ENCODE measurements at regions not wholly inside any gene's neighbourhood (a gene's known extent, or its start where the extent isn't known, plus 50 kb on each side); places are given as distances from the start of the nearest gene placed in this dataset.

DNA sequence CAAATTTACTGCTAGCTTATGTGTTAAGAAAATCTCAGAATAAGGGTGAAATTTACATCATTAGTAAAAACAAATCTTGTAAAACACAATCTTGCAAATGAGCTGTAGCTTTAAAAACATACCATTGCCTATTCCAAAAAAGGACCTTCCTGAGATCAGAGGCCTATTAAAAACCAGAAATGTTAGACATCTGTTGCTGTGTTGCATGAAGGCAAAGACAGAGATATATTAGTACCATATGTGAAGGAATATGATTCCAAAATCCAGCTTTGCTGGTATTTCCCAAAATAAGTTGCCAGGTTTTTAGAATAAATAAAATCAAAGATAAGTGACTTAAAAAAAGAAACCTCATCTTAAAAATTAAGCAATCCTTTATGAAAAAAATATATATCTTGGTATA, 504.1 kb upstream of the CDIN1 start:
- DNase-seq (peak; percentile 30), ATAC-seq (ENCODE audit: low read depth) (no peak)
- H4K5ac ChIP-seq (ENCODE audit: low read depth, low read length), result no peak overlapping the region
- H3K4me2 ChIP-seq (ENCODE audit: low read depth, low read length), result no peak overlapping the region
- no peak overlapping the region for H3K18ac ChIP-seq (ENCODE audit: low read depth, low read length)
- H2BK5ac ChIP-seq (ENCODE audit: low read depth, low read length, poor library complexity, severe bottlenecking), result no peak overlapping the region
- ChIA-PET POLR2A (ENCODE audit: unreplicated experiment) (no interaction called here), CTCF (interaction anchor here (0.5 kb wide), 1 partner anchor 42 kb away, joined by 5 read pairs; no protein-coding TSS in a partner anchor)
- no peak overlapping the region for H2AK9ac ChIP-seq (replicated peaks; ENCODE audit: low read depth, low read length, poor library complexity)
- H2BK20ac ChIP-seq (ENCODE audit: low read depth, low read length), result no peak overlapping the region
- H3K36me3 ChIP-seq (ENCODE audit: control insufficient read depth, insufficient read depth, low read length), result no peaks in the 10 kb centered on the region
- no peak overlapping the region for H2AFZ ChIP-seq (replicated peaks; ENCODE audit: low read length, poor library complexity)
- no peaks in the 10 kb centered on the region for H3K27me3 ChIP-seq (ENCODE audit: control insufficient read depth, insufficient read depth, low read length)
- no peaks in the 10 kb centered on the region for H3K4me1 ChIP-seq (ENCODE audit: control insufficient read depth, insufficient read depth, low read length)
- H4K20me1 ChIP-seq (ENCODE audit: insufficient read depth, low read length), result no peaks in the 10 kb centered on the region
- H3K56ac ChIP-seq (ENCODE audit: extremely low read depth, insufficient read depth, low read length), result no peak overlapping the region
- H4K8ac ChIP-seq (ENCODE audit: low read depth in 2 of 2, low read length in 2 of 2), result no peak overlapping the region
- dilution Hi-C loops (cut with HindIII; ENCODE audit: low sequenced_read_pairs, unreplicated experiment) (no loop called here), in situ Hi-C loops (cut with MboI; ENCODE audit: low sequenced_read_pairs) (no loop called here), intact Hi-C loops (cut with micrococcal nuclease) (no loop called here)
- TF ChIP-seq, protein P1, sequence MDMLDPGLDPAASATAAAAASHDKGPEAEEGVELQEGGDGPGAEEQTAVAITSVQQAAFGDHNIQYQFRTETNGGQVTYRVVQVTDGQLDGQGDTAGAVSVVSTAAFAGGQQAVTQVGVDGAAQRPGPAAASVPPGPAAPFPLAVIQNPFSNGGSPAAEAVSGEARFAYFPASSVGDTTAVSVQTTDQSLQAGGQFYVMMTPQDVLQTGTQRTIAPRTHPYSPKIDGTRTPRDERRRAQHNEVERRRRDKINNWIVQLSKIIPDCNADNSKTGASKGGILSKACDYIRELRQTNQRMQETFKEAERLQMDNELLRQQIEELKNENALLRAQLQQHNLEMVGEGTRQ (IDR thresholded peaks at IDR 0.05; ENCODE audit: low read depth, low read length), result no peak
- TF ChIP-seq MAFK (IDR thresholded peaks at IDR 0.05; ENCODE audit: low read depth, low read length) (no peak), RFX5 (IDR thresholded peaks at IDR 0.05; ENCODE audit: low read depth, low read length) (no peak), RAD21 (IDR thresholded peaks at IDR 0.05; ENCODE audit: low read length) (no peak), POLR2A (IDR thresholded peaks at IDR 0.05; ENCODE audit: low read depth, low read length) (no peak), RCOR1 (IDR thresholded peaks at IDR 0.05; ENCODE audit: insufficient replicate concordance, low read length) (no peak), MXI1 (IDR thresholded peaks at IDR 0.05; ENCODE audit: borderline replicate concordance, low read depth, low read length) (no peak), NFE2L2 (IDR thresholded peaks at IDR 0.05; ENCODE audit: low read depth, low read length) (no peak), BHLHE40 (IDR thresholded peaks at IDR 0.05; ENCODE audit: low read depth, low read length) (no peak), CEBPB (IDR thresholded peaks at IDR 0.05; ENCODE audit: low read depth, low read length) (no peak), CHD1 (IDR thresholded peaks at IDR 0.05; ENCODE audit: low read depth, low read length) (no peak), SMC3 (IDR thresholded peaks at IDR 0.05; ENCODE audit: low read depth, low read length) (no peak), MAZ (IDR thresholded peaks at IDR 0.05; ENCODE audit: borderline replicate concordance, low read depth, low read length) (no peak), FOS (IDR thresholded peaks at IDR 0.05; ENCODE audit: low read depth, low read length) (no peak)
- TF ChIP-seq, protein P2, sequence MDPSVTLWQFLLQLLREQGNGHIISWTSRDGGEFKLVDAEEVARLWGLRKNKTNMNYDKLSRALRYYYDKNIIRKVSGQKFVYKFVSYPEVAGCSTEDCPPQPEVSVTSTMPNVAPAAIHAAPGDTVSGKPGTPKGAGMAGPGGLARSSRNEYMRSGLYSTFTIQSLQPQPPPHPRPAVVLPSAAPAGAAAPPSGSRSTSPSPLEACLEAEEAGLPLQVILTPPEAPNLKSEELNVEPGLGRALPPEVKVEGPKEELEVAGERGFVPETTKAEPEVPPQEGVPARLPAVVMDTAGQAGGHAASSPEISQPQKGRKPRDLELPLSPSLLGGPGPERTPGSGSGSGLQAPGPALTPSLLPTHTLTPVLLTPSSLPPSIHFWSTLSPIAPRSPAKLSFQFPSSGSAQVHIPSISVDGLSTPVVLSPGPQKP (IDR thresholded peaks at IDR 0.05; ENCODE audit: borderline replicate concordance, low read depth, low read length), result no peak
- TF ChIP-seq, protein P3, sequence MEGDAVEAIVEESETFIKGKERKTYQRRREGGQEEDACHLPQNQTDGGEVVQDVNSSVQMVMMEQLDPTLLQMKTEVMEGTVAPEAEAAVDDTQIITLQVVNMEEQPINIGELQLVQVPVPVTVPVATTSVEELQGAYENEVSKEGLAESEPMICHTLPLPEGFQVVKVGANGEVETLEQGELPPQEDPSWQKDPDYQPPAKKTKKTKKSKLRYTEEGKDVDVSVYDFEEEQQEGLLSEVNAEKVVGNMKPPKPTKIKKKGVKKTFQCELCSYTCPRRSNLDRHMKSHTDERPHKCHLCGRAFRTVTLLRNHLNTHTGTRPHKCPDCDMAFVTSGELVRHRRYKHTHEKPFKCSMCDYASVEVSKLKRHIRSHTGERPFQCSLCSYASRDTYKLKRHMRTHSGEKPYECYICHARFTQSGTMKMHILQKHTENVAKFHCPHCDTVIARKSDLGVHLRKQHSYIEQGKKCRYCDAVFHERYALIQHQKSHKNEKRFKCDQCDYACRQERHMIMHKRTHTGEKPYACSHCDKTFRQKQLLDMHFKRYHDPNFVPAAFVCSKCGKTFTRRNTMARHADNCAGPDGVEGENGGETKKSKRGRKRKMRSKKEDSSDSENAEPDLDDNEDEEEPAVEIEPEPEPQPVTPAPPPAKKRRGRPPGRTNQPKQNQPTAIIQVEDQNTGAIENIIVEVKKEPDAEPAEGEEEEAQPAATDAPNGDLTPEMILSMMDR (conservative IDR thresholded peaks at IDR 0.05; ENCODE audit: low read depth, low read length), result no peak
- BruUV-seq (replicated peaks), result no TSS peak
- H3K23ac ChIP-seq (ENCODE audit: low read depth, low read length), result no peak overlapping the region
- H3K9ac ChIP-seq (ENCODE audit: low read depth, low read length), result no peak overlapping the region
- no peak overlapping the region for H3K27ac ChIP-seq (ENCODE audit: insufficient read depth, low read length)
- H2BK15ac ChIP-seq (ENCODE audit: low read depth, low read length), result no peak overlapping the region
- no peak overlapping the region for H3K4me3 ChIP-seq (ENCODE audit: insufficient read depth, low read depth, low read length)
- no peak overlapping the region for H3K14ac ChIP-seq (replicated peaks; ENCODE audit: low read depth, low read length)
- no peaks in the 10 kb centered on the region for H3K9me1 ChIP-seq (ENCODE audit: insufficient read depth, low read length)
- no peak overlapping the region for H2BK120ac ChIP-seq (ENCODE audit: low read depth, low read length)
- no peak overlapping the region for H4K91ac ChIP-seq (ENCODE audit: insufficient read depth, low read depth, low read length)
- no peaks in the 10 kb centered on the region for H3K9me3 ChIP-seq (ENCODE audit: control insufficient read depth, insufficient read depth, low read length)
- no peak overlapping the region for H2AK5ac ChIP-seq (ENCODE audit: low read depth, low read length)
- no peaks in the 10 kb centered on the region for H3K79me1 ChIP-seq (ENCODE audit: low read depth in 1 of 2, low read length in 2 of 2)
- no peak overlapping the region for H3K4ac ChIP-seq (ENCODE audit: low read depth, low read length)

All from IMR-90 (cell line).